ENCODE measurements at regions not wholly inside any gene's neighbourhood (a gene's known extent, or its start where the extent isn't known, plus 50 kb on each side); places are given as distances from the start of the nearest gene placed in this dataset.
"Not testable (repeated sequence)": the region's sequence is repeated elsewhere in the genome, so short reads cannot be mapped to it uniquely, and the experiment has no call there.

- intact Hi-C loops (cut with DNase I), result no loop called here
- no peaks in the 10 kb centered on the region for H3K27me3 ChIP-seq
- no peak for DNase-seq (ENCODE audit: extremely low spot score in 2 of 2)
- H3K4me1 ChIP-seq, result no peaks in the 10 kb centered on the region
- no peak overlapping the region for H3K4me3 ChIP-seq
- H3K9me3 ChIP-seq, result no peaks in the 10 kb centered on the region
- no peak overlapping the region for H3K27ac ChIP-seq
- TF ChIP-seq CTCF (IDR thresholded peaks at IDR 0.05), result no peak
- TF ChIP-seq POLR2AphosphoS5 (IDR thresholded peaks at IDR 0.05; ENCODE audit: insufficient read depth in 1 of 2, low read depth in 1 of 2), result no peak
- TF ChIP-seq POLR2A (IDR thresholded peaks at IDR 0.05), result no peak
- no peaks in the 10 kb centered on the region for H3K36me3 ChIP-seq
Measured at GRCh38 chr7:133157045-133157444, 75.2 kb upstream of the CHCHD3 start.

DNA sequence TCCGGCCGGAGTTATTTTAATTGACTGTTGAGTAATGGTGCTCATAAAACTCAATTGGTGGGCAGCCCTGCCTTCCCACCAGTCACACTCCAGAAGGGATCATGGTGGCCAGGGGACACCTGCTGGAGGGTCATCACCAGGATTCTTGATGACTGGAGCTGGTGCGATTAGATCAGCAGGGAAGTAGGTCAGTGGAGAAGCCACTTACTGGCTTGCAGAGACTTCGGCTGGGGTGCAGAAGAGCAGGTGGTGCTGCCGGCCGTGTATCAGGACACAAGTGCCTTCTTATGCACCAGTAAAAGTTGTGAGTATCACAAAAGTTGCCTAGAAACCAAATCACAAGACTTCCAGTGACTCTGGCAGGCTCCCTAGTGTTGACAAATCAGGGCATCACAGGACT is 82.6 kb upstream of the CHCHD3 start:
- Histone ChIP-seq H3K36me3 (no peaks in the 10 kb centered on the region), H3K4me3 (no peak overlapping the region), H3K9me3 (no peaks in the 10 kb centered on the region), H3K4me1 (no peaks in the 10 kb centered on the region), H3K27me3 (no peaks in the 10 kb centered on the region), H3K27ac (no peak overlapping the region)
- no peak for DNase-seq (ENCODE audit: extremely low spot score in 2 of 2)
- TF ChIP-seq CTCF (IDR thresholded peaks at IDR 0.05), result no peak
- TF ChIP-seq POLR2A (IDR thresholded peaks at IDR 0.05), result no peak
- no peak for TF ChIP-seq POLR2AphosphoS5 (IDR thresholded peaks at IDR 0.05; ENCODE audit: insufficient read depth in 1 of 2, low read depth in 1 of 2)
- intact Hi-C loops (cut with DNase I), result no loop called here

DNA sequence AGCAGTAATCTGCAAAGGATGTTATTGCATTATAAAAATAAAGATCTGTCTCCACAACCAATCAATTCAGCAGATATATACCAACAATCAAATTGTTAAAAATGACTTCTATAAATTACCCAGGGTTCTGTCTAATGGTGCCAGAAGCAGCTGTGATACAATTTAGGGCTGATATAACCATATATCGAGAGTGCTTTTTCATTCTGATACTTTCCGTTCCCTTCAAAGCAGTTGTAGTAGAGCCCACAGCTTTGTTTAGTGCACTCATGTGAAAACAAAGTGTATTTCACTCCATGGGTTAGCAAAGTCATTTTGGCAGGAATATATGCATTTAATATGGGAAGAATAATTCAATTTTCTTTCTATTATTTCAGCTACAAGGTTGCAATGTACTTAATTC is 83.1 kb upstream of the CHCHD3 start:
- Histone ChIP-seq H3K27ac (no peak overlapping the region), H3K4me1 (no peaks in the 10 kb centered on the region), H3K27me3 (no peaks in the 10 kb centered on the region), H3K9me3 (no peaks in the 10 kb centered on the region), H3K4me3 (no peak overlapping the region), H3K36me3 (no peaks in the 10 kb centered on the region)
- no peak for DNase-seq (ENCODE audit: extremely low spot score in 2 of 2)
- no peak for TF ChIP-seq POLR2AphosphoS5 (IDR thresholded peaks at IDR 0.05; ENCODE audit: insufficient read depth in 1 of 2, low read depth in 1 of 2)
- no peak for TF ChIP-seq POLR2A (IDR thresholded peaks at IDR 0.05)
- no peak for TF ChIP-seq CTCF (IDR thresholded peaks at IDR 0.05)
- intact Hi-C loops (cut with DNase I), result no loop called here

- no peak overlapping the region for H3K4me3 ChIP-seq
- DNase-seq (ENCODE audit: extremely low spot score in 2 of 2), result no peak
- no peaks in the 10 kb centered on the region for H3K27me3 ChIP-seq
- H3K27ac ChIP-seq, result no peak overlapping the region
- intact Hi-C loops (cut with DNase I), result no loop called here
- H3K9me3 ChIP-seq, result no peaks in the 10 kb centered on the region
- TF ChIP-seq POLR2AphosphoS5 (IDR thresholded peaks at IDR 0.05; ENCODE audit: insufficient read depth in 1 of 2, low read depth in 1 of 2) (no peak), POLR2A (IDR thresholded peaks at IDR 0.05) (no peak), CTCF (IDR thresholded peaks at IDR 0.05) (no peak)
- H3K4me1 ChIP-seq, result no peaks in the 10 kb centered on the region
- no peaks in the 10 kb centered on the region for H3K36me3 ChIP-seq
Measured at GRCh38 chr7:133165529-133165928, 83.6 kb upstream of the CHCHD3 start.

GRCh38 chr7:133167300-133167699 is 85.4 kb upstream of the CHCHD3 start:
- TF ChIP-seq CTCF (IDR thresholded peaks at IDR 0.05) (no peak), POLR2A (IDR thresholded peaks at IDR 0.05) (no peak), POLR2AphosphoS5 (IDR thresholded peaks at IDR 0.05; ENCODE audit: insufficient read depth in 1 of 2, low read depth in 1 of 2) (no peak)
- Histone ChIP-seq H3K9me3 (no peaks in the 10 kb centered on the region), H3K4me1 (no peaks in the 10 kb centered on the region), H3K4me3 (no peak overlapping the region), H3K27ac (no peak overlapping the region), H3K27me3 (no peaks in the 10 kb centered on the region), H3K36me3 (no peaks in the 10 kb centered on the region)
- DNase-seq (ENCODE audit: extremely low spot score in 2 of 2), result no peak
- intact Hi-C loops (cut with DNase I), result no loop called here

DNA sequence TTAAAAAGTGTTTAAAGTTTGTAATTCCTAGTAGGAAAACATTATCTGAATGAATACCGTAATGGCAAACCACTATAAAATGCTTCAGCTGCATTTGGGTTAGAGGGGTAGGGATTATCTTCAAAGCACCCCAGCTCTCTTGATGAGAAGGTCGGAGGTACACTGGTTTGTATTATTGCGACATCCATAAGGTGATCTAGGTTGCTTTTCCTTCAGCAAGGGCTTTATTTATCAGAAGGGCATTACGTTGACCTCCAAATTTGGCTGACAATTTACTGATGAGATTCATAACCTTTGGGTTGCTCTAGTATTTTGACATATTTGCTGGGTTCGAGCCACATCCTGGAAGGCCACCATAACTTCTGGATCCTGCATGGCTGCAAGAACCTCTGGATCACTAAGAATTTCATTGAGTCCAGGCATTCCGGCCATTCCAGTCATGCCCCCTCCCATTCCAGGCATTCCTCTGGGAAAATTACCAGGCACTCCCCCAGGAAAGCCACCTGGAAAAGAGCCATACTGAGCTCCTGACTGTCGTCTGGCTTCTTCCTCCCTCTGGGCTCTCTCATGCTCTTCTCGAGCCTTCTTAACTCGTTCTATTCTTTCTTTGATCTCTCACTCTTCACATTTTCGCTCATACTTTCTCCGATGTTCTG is 83.6 kb upstream of the EXOC4 start:
- H3K4me1 ChIP-seq; H3K4me3 ChIP-seq; intact Hi-C loops (cut with DNase I); H3K9me3 ChIP-seq; H3K27ac ChIP-seq; DNase-seq (ENCODE audit: extremely low spot score in 2 of 2); H3K27me3 ChIP-seq; H3K36me3 ChIP-seq: not testable (repeated sequence)

DNA sequence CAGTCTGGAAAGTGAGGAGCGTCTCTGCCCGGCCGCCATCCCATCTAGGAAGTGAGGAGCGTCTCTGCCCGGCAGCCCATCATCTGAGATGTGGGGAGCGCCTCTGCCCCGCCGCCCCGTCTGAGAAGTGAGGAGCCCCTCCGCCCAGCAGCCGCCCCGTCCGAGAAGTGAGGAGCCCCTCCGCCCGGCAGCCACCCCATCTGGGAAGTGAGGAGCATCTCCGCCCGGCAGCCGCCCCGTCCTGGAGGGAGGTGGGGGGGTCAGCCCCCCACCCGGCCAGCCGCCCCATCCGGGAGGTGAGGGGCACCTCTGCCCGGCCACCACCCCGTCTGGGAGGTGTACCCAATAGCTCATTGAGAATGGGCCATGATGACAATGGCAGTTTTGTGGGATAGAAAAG is 75.4 kb upstream of the EXOC4 start:
- H3K9me3 ChIP-seq; H3K27me3 ChIP-seq; H3K36me3 ChIP-seq; DNase-seq (ENCODE audit: extremely low spot score in 2 of 2); H3K4me3 ChIP-seq; H3K27ac ChIP-seq; H3K4me1 ChIP-seq; intact Hi-C loops (cut with DNase I): not testable (repeated sequence)

Data from vagina (tissue), 2 donors.